ENCODE measurements at regions not wholly inside any gene's neighbourhood (a gene's known extent, or its start where the extent isn't known, plus 50 kb on each side); places are given as distances from the start of the nearest gene placed in this dataset.

GRCh38 chr1:106456832-106457231 lies 599.6 kb upstream of the PRMT6 start:
- no peak overlapping the region for H4K8ac ChIP-seq (replicated peaks; ENCODE audit: insufficient read length, low read depth, low read length)
- no peak overlapping the region for H3K14ac ChIP-seq (ENCODE audit: insufficient read depth, low read length)
- H2AK5ac ChIP-seq (ENCODE audit: insufficient read length, low read length), result no peak overlapping the region
- no peak overlapping the region for H3K4me2 ChIP-seq (ENCODE audit: insufficient read depth, insufficient read length, low read length)
- no peak overlapping the region for H2BK15ac ChIP-seq (ENCODE audit: low read depth, low read length)
- H2AFZ ChIP-seq (ENCODE audit: low read length), result no peak overlapping the region
- no peak overlapping the region for H3K4ac ChIP-seq (ENCODE audit: low read depth, low read length)
- no peaks in the 10 kb centered on the region for H3K4me1 Mint-ChIP-seq
- H3K36me3 Mint-ChIP-seq (ENCODE audit: insufficient read depth in 1 of 3, low read depth in 3 of 3), result no peaks in the 10 kb centered on the region
- H4K20me1 ChIP-seq (ENCODE audit: control insufficient read depth, insufficient read depth, insufficient read length), result no peaks in the 10 kb centered on the region
- no peak overlapping the region for H3K27ac ChIP-seq (ENCODE audit: insufficient read length, low read depth, low read length)
- H3K4me3 Mint-ChIP-seq, result no peak overlapping the region
- no peak overlapping the region for H3K27ac Mint-ChIP-seq
- H3T11ph ChIP-seq (ENCODE audit: low read length), result no peak overlapping the region
- H3K79me2 ChIP-seq (ENCODE audit: insufficient read depth, low read length), result no peaks in the 10 kb centered on the region
- H3K56ac ChIP-seq (ENCODE audit: insufficient read length, low read depth, low read length), result no peak overlapping the region
- H2BK12ac ChIP-seq (ENCODE audit: insufficient read length, low read depth, low read length), result no peak overlapping the region
- TF ChIP-seq CTCF (conservative IDR thresholded peaks at IDR 0.05), result no peak
- no peak overlapping the region for H3K18ac ChIP-seq (ENCODE audit: insufficient read length, low read depth, low read length)
- no peak overlapping the region for H4K5ac ChIP-seq (ENCODE audit: insufficient read length, low read depth, low read length)
- H4K91ac ChIP-seq (ENCODE audit: insufficient read length, low read depth, low read length), result no peak overlapping the region
- no peak overlapping the region for H3K9ac ChIP-seq (ENCODE audit: extremely low read depth, insufficient read length, low read length)
- H2BK20ac ChIP-seq (ENCODE audit: low read depth, low read length, poor library complexity, severe bottlenecking), result no peak overlapping the region
- no peak for DNase-seq
- H3K9me3 Mint-ChIP-seq, result no peaks in the 10 kb centered on the region
- no peaks in the 10 kb centered on the region for H3K4me1 ChIP-seq (ENCODE audit: insufficient read depth, low read length)
- H3K79me1 ChIP-seq (ENCODE audit: insufficient read depth, low read depth, low read length, poor library complexity, severe bottlenecking), result no peaks in the 10 kb centered on the region
- H3K27me3 ChIP-seq (ENCODE audit: insufficient read depth, low read length), result no peaks in the 10 kb centered on the region
- WGBS (ENCODE audit: extremely low coverage, insufficient read length, low lambda C conversion rate), result no CpG with 5 or more reads among the region's 3 CpGs
- H3K27me3 Mint-ChIP-seq (ENCODE audit: low read depth), result no peaks in the 10 kb centered on the region
- H3K23me2 ChIP-seq (ENCODE audit: insufficient read length, low read depth, low read length, poor library complexity, severe bottlenecking), result no peaks in the 10 kb centered on the region
- H2BK5ac ChIP-seq (ENCODE audit: insufficient read length, low read length), result no peak overlapping the region
- H3K23ac ChIP-seq (ENCODE audit: insufficient read length, low read depth, low read length), result no peak overlapping the region
- no peak overlapping the region for H2BK120ac ChIP-seq (ENCODE audit: low read depth, low read length, poor library complexity, severe bottlenecking)
- H3K9me3 ChIP-seq (ENCODE audit: control insufficient read depth, low read depth, low read length), result no peaks in the 10 kb centered on the region

All from H9 (cell line).